Keratinocyte (primary cell): ENCODE measurements at regions not wholly inside any gene's neighbourhood (a gene's known extent, or its start where the extent isn't known, plus 50 kb on each side); places are given as distances from the start of the nearest gene placed in this dataset.

Experiments used
- DNase-seq: peaks from one replicate; pipeline ENCODE4 v3.0.0-alpha.2; 2011; ENCODE audit warnings: low read depth, missing footprints, low spot score
- FAIRE-seq: peaks from 2 replicates; lab custom pipeline; 2011; peaks lifted over from hg19 to GRCh38; lab: Jason Lieb, UNC
- H2AFZ ChIP-seq: 2 replicates; pipeline ENCODE4 v1.6.0; 2012; ENCODE audit warnings: low read length, control low read depth, inconsistent platforms; ENCODE audit not compliant: control insufficient read depth
- H3K27ac ChIP-seq: 2 replicates; pipeline ENCODE4 v1.5.1; 2011; ENCODE audit warnings: low read length; ENCODE audit not compliant: control insufficient read depth, insufficient read depth
- H3K27me3 ChIP-seq: 3 replicates; pipeline ENCODE4 v1.6.0; 2011; ENCODE audit warnings: low read length; ENCODE audit not compliant: control insufficient read depth, insufficient read depth; ENCODE audit errors: extremely low read depth
- H3K36me3 ChIP-seq, 2 experiments: 2 replicates in 1 of 2; 3 replicates in 1 of 2; pipeline ENCODE4 v1.5.1; 2011; ENCODE audit warnings: low read length in 2 of 2, mild to moderate bottlenecking in 1 of 2; ENCODE audit not compliant: control insufficient read depth in 2 of 2, insufficient read depth in 2 of 2; ENCODE audit errors: extremely low read depth in 1 of 2
- H3K4me1 ChIP-seq: 3 replicates; pipeline ENCODE4 v1.5.1; 2011; ENCODE audit warnings: low read length; ENCODE audit not compliant: control insufficient read depth, insufficient read depth; ENCODE audit errors: extremely low read depth
- H3K4me2 ChIP-seq: 3 replicates; pipeline ENCODE4 v1.6.0; 2011; ENCODE audit warnings: low read depth, low read length; ENCODE audit not compliant: control insufficient read depth, insufficient read depth; ENCODE audit errors: extremely low read depth
- H3K4me3 ChIP-seq, 3 experiments: fragments of 200-600 bp in 1 of 3; sonication (generic) in 1 of 3; 2 replicates in 2 of 3; 3 replicates in 1 of 3; pipeline ENCODE4 v1.5.1; 2011 to 2016; ENCODE audit warnings: low read length in 3 of 3, mild to moderate bottlenecking in 3 of 3, control low read depth in 2 of 3, inconsistent platforms in 1 of 3, low read depth in 1 of 3, mixed read lengths in 1 of 3, mixed run types in 1 of 3, moderate library complexity in 1 of 3; ENCODE audit not compliant: control insufficient read depth in 2 of 3, insufficient read depth in 2 of 3; ENCODE audit errors: extremely low read depth in 1 of 3
- H3K79me2 ChIP-seq: 2 replicates; pipeline ENCODE4 v1.6.0; 2012; ENCODE audit warnings: low read length; ENCODE audit not compliant: control insufficient read depth, insufficient read depth
- H3K9ac ChIP-seq: 3 replicates; pipeline ENCODE4 v1.6.0; 2011; ENCODE audit warnings: low read length; ENCODE audit not compliant: control insufficient read depth, insufficient read depth; ENCODE audit errors: extremely low read depth
- H3K9me1 ChIP-seq: 3 replicates; pipeline ENCODE4 v1.6.0; 2011; ENCODE audit warnings: low read length; ENCODE audit not compliant: control insufficient read depth, insufficient read depth; ENCODE audit errors: extremely low read depth
- H3K9me3 ChIP-seq: 2 replicates; pipeline ENCODE4 v1.5.1; 2012; ENCODE audit warnings: low read depth, low read length; ENCODE audit not compliant: control insufficient read depth
- H4K20me1 ChIP-seq: 3 replicates; pipeline ENCODE4 v1.6.0; 2011; ENCODE audit warnings: low read length; ENCODE audit not compliant: control insufficient read depth, insufficient read depth; ENCODE audit errors: extremely low read depth
- CTCF ChIP-seq, 3 experiments: IDR thresholded peaks in 1 of 3; conservative IDR thresholded peaks in 1 of 3; optimal IDR thresholded peaks in 1 of 3; 2 replicates in 2 of 3; 3 replicates in 1 of 3; pipeline versions ENCODE3 to v1.5.1; 2011; ENCODE audit warnings: low read length in 3 of 3, mild to moderate bottlenecking in 3 of 3, moderate library complexity in 2 of 3, control low read depth in 1 of 3, inconsistent platforms in 1 of 3; ENCODE audit not compliant: insufficient read depth in 2 of 3; ENCODE audit errors: extremely low read depth in 1 of 3
- EZH2 ChIP-seq: IDR thresholded peaks from one replicate; pipeline ENCODE4 v1.6.1; 2012; ENCODE audit warnings: inconsistent platforms, mild to moderate bottlenecking, low read length, moderate library complexity
- dilution Hi-C: fragments of 300-500 bp; cut with MboI; formaldehyde crosslinking; loops from one replicate; pipeline ENCODE4 v1.7.0; 2020; ENCODE audit warnings: low sequenced_read_pairs; ENCODE audit not compliant: extremely low pct_ligation_motif_present

GRCh38 chr3:178043084-178043483 is 493.2 kb upstream of the KCNMB2 start:
- TF ChIP-seq CTCF (optimal IDR thresholded peaks at IDR 0.05 in 1 of 3, IDR thresholded peaks at IDR 0.05 in 1 of 3, conservative IDR thresholded peaks at IDR 0.05 in 1 of 3; ENCODE audit: extremely low read depth in 1 of 3, insufficient read depth in 2 of 3, low read length in 3 of 3) (no peak), EZH2 (no peak)
- Histone ChIP-seq H3K9ac (no peak overlapping the region), H4K20me1 (no peaks in the 10 kb centered on the region), H3K4me2 (no peak overlapping the region), H2AFZ (no peak overlapping the region), H3K79me2 (no peaks in the 10 kb centered on the region), H3K9me1 (no peaks in the 10 kb centered on the region), H3K27ac (no peak overlapping the region), H3K27me3 (no peaks in the 10 kb centered on the region), H3K36me3 (no peaks in the 10 kb centered on the region), H3K9me3 (no peaks in the 10 kb centered on the region), H3K4me3 (no peak overlapping the region), H3K4me1 (no peaks in the 10 kb centered on the region)
- FAIRE-seq (no peak), DNase-seq (no peak)
- dilution Hi-C loops = no loop called here

GRCh38 chr3:178044320-178044719 is 491.9 kb upstream of the KCNMB2 start:
- no peaks in the 10 kb centered on the region for H3K4me1 ChIP-seq
- H4K20me1 ChIP-seq = no peaks in the 10 kb centered on the region
- no peak overlapping the region for H3K27ac ChIP-seq
- TF ChIP-seq CTCF (optimal IDR thresholded peaks at IDR 0.05 in 1 of 3, IDR thresholded peaks at IDR 0.05 in 1 of 3, conservative IDR thresholded peaks at IDR 0.05 in 1 of 3; ENCODE audit: extremely low read depth in 1 of 3, insufficient read depth in 2 of 3, low read length in 3 of 3) (no peak), EZH2 (no peak)
- no peaks in the 10 kb centered on the region for H3K36me3 ChIP-seq
- no peak overlapping the region for H3K9ac ChIP-seq
- H3K79me2 ChIP-seq = no peaks in the 10 kb centered on the region
- H3K4me2 ChIP-seq = no peak overlapping the region
- no peak overlapping the region for H2AFZ ChIP-seq
- no peaks in the 10 kb centered on the region for H3K9me1 ChIP-seq
- DNase-seq (no peak), FAIRE-seq (no peak)
- no peaks in the 10 kb centered on the region for H3K9me3 ChIP-seq
- no peaks in the 10 kb centered on the region for H3K27me3 ChIP-seq
- dilution Hi-C loops = no loop called here
- no peak overlapping the region for H3K4me3 ChIP-seq
